ENCODE measurements at regions not wholly inside any gene's neighbourhood (a gene's known extent, or its start where the extent isn't known, plus 50 kb on each side); places are given as distances from the start of the nearest gene placed in this dataset.

- H3K79me2 ChIP-seq (ENCODE audit: low read length): no peaks in the 10 kb centered on the region
- no peaks in the 10 kb centered on the region for H3K27me3 ChIP-seq (ENCODE audit: low read depth, low read length)
- TF ChIP-seq CTCF (IDR thresholded peaks at IDR 0.05; ENCODE audit: low read depth, low read length) (no peak), EZH2phosphoT487 (IDR thresholded peaks at IDR 0.05; ENCODE audit: low read depth) (no peak)
- H4K20me1 ChIP-seq (ENCODE audit: insufficient read depth, low read length): no peaks in the 10 kb centered on the region
- no peak overlapping the region for H3K27ac ChIP-seq (ENCODE audit: low read length)
- H3K36me3 ChIP-seq (replicated peaks; ENCODE audit: low read depth, low read length): no peaks in the 10 kb centered on the region
- no peak overlapping the region for H3K4me3 ChIP-seq (ENCODE audit: low read length)
- peaks cover 32% of the 10 kb centered on the region for H3K4me1 ChIP-seq (ENCODE audit: low read length)
- no peak overlapping the region for H3K9ac ChIP-seq (ENCODE audit: low read length)
- no peak overlapping the region for H2AFZ ChIP-seq (ENCODE audit: low read depth, low read length)
- H3K9me3 ChIP-seq (ENCODE audit: insufficient read depth, low read length): no peaks in the 10 kb centered on the region
- no peak overlapping the region for H3K4me2 ChIP-seq (ENCODE audit: low read length)
These were observed 431.6 kb downstream of the DTWD2 start for GRCh38 chr5:118556792-118557191.

GRCh38 chr5:118555727-118556126, 432.6 kb downstream of the DTWD2 start:
- Histone ChIP-seq H3K4me2 (ENCODE audit: low read length) (no peak overlapping the region), H3K36me3 (replicated peaks; ENCODE audit: low read depth, low read length) (no peaks in the 10 kb centered on the region), H4K20me1 (ENCODE audit: insufficient read depth, low read length) (no peaks in the 10 kb centered on the region), H3K9ac (ENCODE audit: low read length) (no peak overlapping the region), H2AFZ (ENCODE audit: low read depth, low read length) (no peak overlapping the region), H3K4me1 (ENCODE audit: low read length) (peaks cover 32% of the 10 kb centered on the region), H3K4me3 (ENCODE audit: low read length) (no peak overlapping the region), H3K27me3 (ENCODE audit: low read depth, low read length) (no peaks in the 10 kb centered on the region), H3K79me2 (ENCODE audit: low read length) (no peaks in the 10 kb centered on the region), H3K27ac (ENCODE audit: low read length) (no peak overlapping the region), H3K9me3 (ENCODE audit: insufficient read depth, low read length) (no peaks in the 10 kb centered on the region)
- TF ChIP-seq CTCF (IDR thresholded peaks at IDR 0.05; ENCODE audit: low read depth, low read length): no peak
- no peak for TF ChIP-seq EZH2phosphoT487 (IDR thresholded peaks at IDR 0.05; ENCODE audit: low read depth)

- Histone ChIP-seq H3K4me3 (ENCODE audit: low read length) (peak overlapping the region; percentile 29), H3K9me3 (ENCODE audit: insufficient read depth, low read length) (no peaks in the 10 kb centered on the region), H2AFZ (ENCODE audit: low read depth, low read length) (no peak overlapping the region), H3K36me3 (replicated peaks; ENCODE audit: low read depth, low read length) (no peaks in the 10 kb centered on the region), H3K27me3 (ENCODE audit: low read depth, low read length) (no peaks in the 10 kb centered on the region), H3K9ac (ENCODE audit: low read length) (no peak overlapping the region), H3K4me2 (ENCODE audit: low read length) (peak overlapping the region; percentile 57), H4K20me1 (ENCODE audit: insufficient read depth, low read length) (no peaks in the 10 kb centered on the region), H3K4me1 (ENCODE audit: low read length) (peaks cover 32% of the 10 kb centered on the region), H3K27ac (ENCODE audit: low read length) (peak overlapping the region; percentile 32; the same call in 1 of the 2 replicates), H3K79me2 (ENCODE audit: low read length) (no peaks in the 10 kb centered on the region)
- TF ChIP-seq CTCF (IDR thresholded peaks at IDR 0.05; ENCODE audit: low read depth, low read length) (no peak), EZH2phosphoT487 (IDR thresholded peaks at IDR 0.05; ENCODE audit: low read depth) (no peak)
These were observed 433.4 kb downstream of the DTWD2 start for GRCh38 chr5:118554981-118555380.

- no peaks in the 10 kb centered on the region for H3K27me3 ChIP-seq (ENCODE audit: low read depth, low read length)
- peak overlapping the region; percentile 32 for H3K27ac ChIP-seq (ENCODE audit: low read length)
- H3K9me3 ChIP-seq (ENCODE audit: insufficient read depth, low read length): no peaks in the 10 kb centered on the region
- no peak for TF ChIP-seq CTCF (IDR thresholded peaks at IDR 0.05; ENCODE audit: low read depth, low read length)
- TF ChIP-seq EZH2phosphoT487 (IDR thresholded peaks at IDR 0.05; ENCODE audit: low read depth): no peak
- H4K20me1 ChIP-seq (ENCODE audit: insufficient read depth, low read length): no peaks in the 10 kb centered on the region
- no peaks in the 10 kb centered on the region for H3K79me2 ChIP-seq (ENCODE audit: low read length)
- H2AFZ ChIP-seq (ENCODE audit: low read depth, low read length): no peak overlapping the region
- H3K4me1 ChIP-seq (ENCODE audit: low read length): peaks cover 32% of the 10 kb centered on the region
- H3K9ac ChIP-seq (ENCODE audit: low read length): no peak overlapping the region
- H3K4me2 ChIP-seq (ENCODE audit: low read length): peak overlapping the region; percentile 57
- peak overlapping the region; percentile 29 for H3K4me3 ChIP-seq (ENCODE audit: low read length)
- H3K36me3 ChIP-seq (replicated peaks; ENCODE audit: low read depth, low read length): no peaks in the 10 kb centered on the region
These were observed 434.1 kb downstream of the DTWD2 start for GRCh38 chr5:118554241-118554640.

All from OCI-LY3 (cell line).